ENCODE measurements at regions not wholly inside any gene's neighbourhood (a gene's known extent, or its start where the extent isn't known, plus 50 kb on each side); places are given as distances from the start of the nearest gene placed in this dataset.

DNA sequence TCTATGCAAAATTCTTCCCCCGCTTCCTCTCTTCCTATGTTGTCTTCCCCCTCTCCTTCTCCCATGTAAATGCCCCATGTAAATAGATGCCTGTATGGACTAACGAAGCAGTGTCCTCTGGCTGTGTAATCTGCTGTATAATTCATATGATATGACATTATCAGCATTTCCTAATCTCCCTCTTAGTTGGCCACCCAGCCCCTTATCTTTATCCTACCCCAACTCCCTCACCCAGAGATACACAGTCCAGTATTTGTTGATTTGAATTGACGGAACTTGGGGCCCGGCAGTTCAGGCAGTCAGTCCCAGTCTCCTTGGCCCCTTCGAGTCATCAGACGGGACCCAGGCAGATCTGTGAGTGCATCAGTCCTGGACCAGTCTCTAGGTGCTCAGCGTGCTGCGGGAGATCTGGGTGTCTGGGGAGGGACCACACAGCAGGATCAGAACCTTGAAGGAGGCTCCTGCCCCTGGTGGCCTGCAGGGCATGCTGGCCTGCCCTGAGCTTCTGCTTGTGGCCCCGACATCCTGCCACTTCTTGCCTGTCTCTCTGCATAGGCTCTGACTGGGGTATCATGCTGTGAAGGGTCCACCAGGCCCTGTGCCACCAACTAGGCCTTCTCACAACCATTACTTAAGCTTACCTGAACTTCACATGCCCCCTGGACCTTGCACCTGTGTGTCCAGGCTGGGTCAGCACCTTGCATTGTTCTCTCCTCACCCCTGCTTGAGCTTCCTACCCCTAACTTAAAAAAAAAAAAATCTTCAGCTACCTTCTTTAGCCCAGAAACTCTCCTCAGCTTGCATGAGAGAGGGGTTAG, 88.1 kb upstream of the ATL2 start:
- Mint-ChIP-seq H3K36me3 (ENCODE audit: low read depth, unreplicated experiment) (no peaks in the 10 kb centered on the region), H3K9me3 (ENCODE audit: unreplicated experiment) (no peaks in the 10 kb centered on the region), H3K27ac (ENCODE audit: unreplicated experiment) (no peak overlapping the region), H3K4me1 (ENCODE audit: unreplicated experiment) (no peaks in the 10 kb centered on the region), H3K27me3 (ENCODE audit: unreplicated experiment) (peaks cover 2% of the 10 kb centered on the region), H3K4me3 (ENCODE audit: unreplicated experiment) (no peak overlapping the region)
- TF ChIP-seq, protein P1, sequence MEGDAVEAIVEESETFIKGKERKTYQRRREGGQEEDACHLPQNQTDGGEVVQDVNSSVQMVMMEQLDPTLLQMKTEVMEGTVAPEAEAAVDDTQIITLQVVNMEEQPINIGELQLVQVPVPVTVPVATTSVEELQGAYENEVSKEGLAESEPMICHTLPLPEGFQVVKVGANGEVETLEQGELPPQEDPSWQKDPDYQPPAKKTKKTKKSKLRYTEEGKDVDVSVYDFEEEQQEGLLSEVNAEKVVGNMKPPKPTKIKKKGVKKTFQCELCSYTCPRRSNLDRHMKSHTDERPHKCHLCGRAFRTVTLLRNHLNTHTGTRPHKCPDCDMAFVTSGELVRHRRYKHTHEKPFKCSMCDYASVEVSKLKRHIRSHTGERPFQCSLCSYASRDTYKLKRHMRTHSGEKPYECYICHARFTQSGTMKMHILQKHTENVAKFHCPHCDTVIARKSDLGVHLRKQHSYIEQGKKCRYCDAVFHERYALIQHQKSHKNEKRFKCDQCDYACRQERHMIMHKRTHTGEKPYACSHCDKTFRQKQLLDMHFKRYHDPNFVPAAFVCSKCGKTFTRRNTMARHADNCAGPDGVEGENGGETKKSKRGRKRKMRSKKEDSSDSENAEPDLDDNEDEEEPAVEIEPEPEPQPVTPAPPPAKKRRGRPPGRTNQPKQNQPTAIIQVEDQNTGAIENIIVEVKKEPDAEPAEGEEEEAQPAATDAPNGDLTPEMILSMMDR (IDR thresholded peaks at IDR 0.05; ENCODE audit: unreplicated experiment), result no peak
- DNase-seq (ENCODE audit: low spot score), result no peak

DNA sequence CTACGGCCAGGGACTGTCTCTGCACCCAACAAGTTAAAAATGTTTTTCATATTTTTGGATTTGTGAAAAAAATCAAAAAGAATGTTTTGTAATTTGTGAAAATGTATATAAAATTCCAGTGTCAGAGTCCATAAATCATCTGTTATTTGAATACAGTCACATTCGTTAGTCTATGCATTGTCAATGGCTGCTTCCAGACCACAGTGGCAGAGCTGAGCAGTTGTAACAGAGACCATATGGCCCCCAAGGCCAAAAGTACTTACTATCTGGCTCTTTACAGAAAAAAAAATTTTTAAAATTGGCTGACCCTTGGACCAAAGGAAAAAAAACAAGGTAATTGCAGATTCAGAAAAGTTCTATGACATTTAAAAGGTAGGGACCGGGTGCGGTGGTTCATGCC, 86.7 kb upstream of the ATL2 start:
- Mint-ChIP-seq H3K4me1 (ENCODE audit: unreplicated experiment) (no peaks in the 10 kb centered on the region), H3K27me3 (ENCODE audit: unreplicated experiment) (peaks cover 2% of the 10 kb centered on the region), H3K4me3 (ENCODE audit: unreplicated experiment) (no peak overlapping the region), H3K9me3 (ENCODE audit: unreplicated experiment) (no peaks in the 10 kb centered on the region), H3K36me3 (ENCODE audit: low read depth, unreplicated experiment) (no peaks in the 10 kb centered on the region), H3K27ac (ENCODE audit: unreplicated experiment) (no peak overlapping the region)
- TF ChIP-seq, protein P1 (IDR thresholded peaks at IDR 0.05; ENCODE audit: unreplicated experiment), result no peak
- no peak for DNase-seq (ENCODE audit: low spot score)

DNA sequence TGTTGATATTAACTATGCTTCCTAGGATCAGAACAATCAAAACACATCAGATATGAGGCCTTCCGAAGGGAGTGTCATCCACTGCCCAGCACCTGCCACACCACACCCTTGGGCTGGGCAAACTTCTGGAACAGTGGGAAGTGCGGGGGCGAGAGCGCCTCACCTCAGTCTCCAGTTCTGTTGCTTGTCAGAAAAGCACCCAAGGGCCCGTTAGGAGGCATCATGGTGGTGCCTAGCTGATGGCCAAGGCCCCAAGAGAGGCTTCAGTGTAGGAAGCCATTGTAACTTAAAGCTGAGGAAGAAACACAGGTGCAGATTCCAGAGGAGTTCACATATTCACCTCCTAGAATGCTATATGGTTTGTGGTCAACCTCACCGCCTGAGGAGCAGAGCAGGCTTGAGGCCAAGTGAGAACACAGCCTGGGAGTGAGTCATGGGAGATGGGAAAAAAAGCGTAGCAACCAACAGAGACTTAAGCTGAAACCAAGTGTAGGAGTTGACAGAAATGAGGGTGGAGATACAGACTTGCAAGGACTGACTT, 85.1 kb upstream of the ATL2 start:
- TF ChIP-seq, protein P1 (IDR thresholded peaks at IDR 0.05; ENCODE audit: unreplicated experiment), result no peak
- no peak overlapping the region for H3K4me3 Mint-ChIP-seq (ENCODE audit: unreplicated experiment)
- H3K27ac Mint-ChIP-seq (ENCODE audit: unreplicated experiment), result no peak overlapping the region
- DNase-seq (ENCODE audit: low spot score), result no peak
- no peaks in the 10 kb centered on the region for H3K36me3 Mint-ChIP-seq (ENCODE audit: low read depth, unreplicated experiment)
- peaks cover 2% of the 10 kb centered on the region for H3K27me3 Mint-ChIP-seq (ENCODE audit: unreplicated experiment)
- no peaks in the 10 kb centered on the region for H3K9me3 Mint-ChIP-seq (ENCODE audit: unreplicated experiment)
- H3K4me1 Mint-ChIP-seq (ENCODE audit: unreplicated experiment), result peaks cover 5% of the 10 kb centered on the region

DNA sequence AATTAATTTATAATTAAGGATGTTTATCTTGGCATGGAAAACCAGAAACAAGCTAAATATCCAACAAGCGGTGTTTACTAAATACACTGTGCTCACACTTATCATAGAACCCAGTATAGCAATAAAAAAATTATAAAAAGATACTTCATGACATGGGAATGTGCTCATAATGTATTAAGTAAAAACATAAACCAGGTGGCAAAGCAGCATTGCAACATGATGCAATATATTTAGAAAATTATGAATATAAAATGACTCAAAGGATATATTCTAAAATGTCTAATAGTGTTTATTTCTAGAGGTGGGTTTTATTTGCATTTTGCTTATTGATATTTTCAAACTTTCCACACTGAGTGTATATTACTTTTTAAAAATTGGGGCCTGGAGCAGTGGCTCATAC, 84.4 kb upstream of the ATL2 start:
- H3K36me3 Mint-ChIP-seq (ENCODE audit: low read depth, unreplicated experiment), result peaks cover 2% of the 10 kb centered on the region

More for the DNA sequence above, 84.4 kb upstream of the ATL2 start:
- H3K27me3 Mint-ChIP-seq (ENCODE audit: unreplicated experiment), result peaks cover 2% of the 10 kb centered on the region
- H3K9me3 Mint-ChIP-seq (ENCODE audit: unreplicated experiment), result no peaks in the 10 kb centered on the region
- TF ChIP-seq, protein P1 (IDR thresholded peaks at IDR 0.05; ENCODE audit: unreplicated experiment), result no peak
- no peak overlapping the region for H3K4me3 Mint-ChIP-seq (ENCODE audit: unreplicated experiment)
- H3K27ac Mint-ChIP-seq (ENCODE audit: unreplicated experiment), result no peak overlapping the region
- peaks cover 5% of the 10 kb centered on the region for H3K4me1 Mint-ChIP-seq (ENCODE audit: unreplicated experiment)
- DNase-seq (ENCODE audit: low spot score), result no peak

All from endothelial cell (in vitro differentiated cells).